ENCODE measurements at regions not wholly inside any gene's neighbourhood (a gene's known extent, or its start where the extent isn't known, plus 50 kb on each side); places are given as distances from the start of the nearest gene placed in this dataset.

DNA sequence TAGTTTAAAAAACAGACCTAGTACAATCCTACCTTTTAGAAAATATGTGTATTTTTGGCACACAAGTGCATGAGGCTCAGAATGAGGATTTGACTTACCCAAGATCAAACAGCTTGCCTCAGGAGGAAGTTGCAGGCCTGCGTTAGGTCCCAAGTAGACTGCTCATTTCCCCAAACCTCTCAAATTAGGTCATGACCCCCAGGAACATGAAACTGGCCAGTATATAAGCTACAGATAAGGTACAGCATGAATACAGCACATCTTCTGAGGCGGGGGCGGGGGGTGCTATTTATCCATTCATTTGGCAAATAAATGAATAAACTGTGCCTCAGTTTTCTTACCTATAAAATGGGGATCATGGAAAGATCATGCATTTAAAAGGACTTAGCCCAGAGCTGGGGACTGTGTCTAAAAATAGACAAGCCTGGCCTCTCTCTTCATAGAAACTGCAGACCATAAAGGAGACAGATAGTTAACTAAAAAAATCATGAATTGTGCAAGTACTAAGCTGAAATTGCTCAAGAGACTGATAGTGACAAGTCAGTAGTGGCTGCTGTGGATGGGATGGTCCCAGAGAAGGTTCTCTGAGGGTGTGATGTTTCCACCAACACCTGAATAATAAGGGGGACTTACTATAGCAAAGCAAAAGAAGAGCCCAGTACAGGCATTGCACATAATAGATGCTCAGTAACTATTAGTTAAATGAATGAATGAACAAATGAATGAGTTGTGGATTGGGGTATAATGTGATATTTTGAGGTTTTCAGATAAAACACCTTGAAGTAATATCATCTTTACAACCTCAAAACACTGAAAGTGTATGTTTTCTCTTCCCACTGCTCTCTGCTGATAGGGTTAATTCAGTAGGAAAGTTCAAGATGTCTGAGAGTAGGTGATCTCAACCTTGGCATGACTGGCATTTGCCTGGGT, 258.5 kb upstream of the PROK2 start:
- Histone ChIP-seq H3K9me2 (ENCODE audit: insufficient read depth) (no peaks in the 10 kb centered on the region), H4K20me1 (replicated peaks; ENCODE audit: insufficient read depth) (no peaks in the 10 kb centered on the region), H3K4me3 (no peak overlapping the region), H3K4me2 (no peak overlapping the region), H2AFZ (no peak overlapping the region), H3K79me2 (replicated peaks; ENCODE audit: insufficient read depth) (no peaks in the 10 kb centered on the region), H3K27ac (ENCODE audit: low read depth) (no peak overlapping the region), H3K36me3 (ENCODE audit: insufficient read depth) (no peaks in the 10 kb centered on the region), H3K27me3 (ENCODE audit: insufficient read depth) (no peaks in the 10 kb centered on the region), H3F3A (replicated peaks; ENCODE audit: low read depth) (no peaks in the 10 kb centered on the region), H3K4me1 (ENCODE audit: insufficient read depth) (no peaks in the 10 kb centered on the region)
- peaks cover 4% of the 10 kb centered on the region for H3K4me1 Mint-ChIP-seq
- H3K4me3 Mint-ChIP-seq: no peak overlapping the region
- ATAC-seq: no peak
- no peaks in the 10 kb centered on the region for H3K27me3 Mint-ChIP-seq (ENCODE audit: insufficient read depth, low read depth, poor library complexity)
- H3K27ac Mint-ChIP-seq: no peak overlapping the region
- H3K36me3 Mint-ChIP-seq (ENCODE audit: low read depth): no peaks in the 10 kb centered on the region
- DNase-seq (ENCODE audit: low spot score): no peak
- no peaks in the 10 kb centered on the region for H3K9me3 Mint-ChIP-seq
- TF ChIP-seq ZNF331 (CRISPR knock-in tag; IDR thresholded peaks at IDR 0.05; ENCODE audit: low read depth) (no peak), CTCF (conservative IDR thresholded peaks at IDR 0.05; ENCODE audit: low read depth in 2 of 2) (no peak), EZH2 (IDR thresholded peaks at IDR 0.05; ENCODE audit: low read depth, unreplicated experiment) (no peak), POLR2AphosphoS5 (IDR thresholded peaks at IDR 0.05; ENCODE audit: low read depth) (no peak), CREB1 (CRISPR knock-in tag; IDR thresholded peaks at IDR 0.05; ENCODE audit: low read depth) (no peak), NANOG (IDR thresholded peaks at IDR 0.05; ENCODE audit: borderline replicate concordance) (no peak), JUNB (IDR thresholded peaks at IDR 0.05; ENCODE audit: unreplicated experiment) (no peak), STAT1 (IDR thresholded peaks at IDR 0.05; ENCODE audit: unreplicated experiment) (no peak)
- TF ChIP-seq, protein P1, sequence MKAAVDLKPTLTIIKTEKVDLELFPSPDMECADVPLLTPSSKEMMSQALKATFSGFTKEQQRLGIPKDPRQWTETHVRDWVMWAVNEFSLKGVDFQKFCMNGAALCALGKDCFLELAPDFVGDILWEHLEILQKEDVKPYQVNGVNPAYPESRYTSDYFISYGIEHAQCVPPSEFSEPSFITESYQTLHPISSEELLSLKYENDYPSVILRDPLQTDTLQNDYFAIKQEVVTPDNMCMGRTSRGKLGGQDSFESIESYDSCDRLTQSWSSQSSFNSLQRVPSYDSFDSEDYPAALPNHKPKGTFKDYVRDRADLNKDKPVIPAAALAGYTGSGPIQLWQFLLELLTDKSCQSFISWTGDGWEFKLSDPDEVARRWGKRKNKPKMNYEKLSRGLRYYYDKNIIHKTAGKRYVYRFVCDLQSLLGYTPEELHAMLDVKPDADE (IDR thresholded peaks at IDR 0.05): no peak
- TF ChIP-seq, protein P2, sequence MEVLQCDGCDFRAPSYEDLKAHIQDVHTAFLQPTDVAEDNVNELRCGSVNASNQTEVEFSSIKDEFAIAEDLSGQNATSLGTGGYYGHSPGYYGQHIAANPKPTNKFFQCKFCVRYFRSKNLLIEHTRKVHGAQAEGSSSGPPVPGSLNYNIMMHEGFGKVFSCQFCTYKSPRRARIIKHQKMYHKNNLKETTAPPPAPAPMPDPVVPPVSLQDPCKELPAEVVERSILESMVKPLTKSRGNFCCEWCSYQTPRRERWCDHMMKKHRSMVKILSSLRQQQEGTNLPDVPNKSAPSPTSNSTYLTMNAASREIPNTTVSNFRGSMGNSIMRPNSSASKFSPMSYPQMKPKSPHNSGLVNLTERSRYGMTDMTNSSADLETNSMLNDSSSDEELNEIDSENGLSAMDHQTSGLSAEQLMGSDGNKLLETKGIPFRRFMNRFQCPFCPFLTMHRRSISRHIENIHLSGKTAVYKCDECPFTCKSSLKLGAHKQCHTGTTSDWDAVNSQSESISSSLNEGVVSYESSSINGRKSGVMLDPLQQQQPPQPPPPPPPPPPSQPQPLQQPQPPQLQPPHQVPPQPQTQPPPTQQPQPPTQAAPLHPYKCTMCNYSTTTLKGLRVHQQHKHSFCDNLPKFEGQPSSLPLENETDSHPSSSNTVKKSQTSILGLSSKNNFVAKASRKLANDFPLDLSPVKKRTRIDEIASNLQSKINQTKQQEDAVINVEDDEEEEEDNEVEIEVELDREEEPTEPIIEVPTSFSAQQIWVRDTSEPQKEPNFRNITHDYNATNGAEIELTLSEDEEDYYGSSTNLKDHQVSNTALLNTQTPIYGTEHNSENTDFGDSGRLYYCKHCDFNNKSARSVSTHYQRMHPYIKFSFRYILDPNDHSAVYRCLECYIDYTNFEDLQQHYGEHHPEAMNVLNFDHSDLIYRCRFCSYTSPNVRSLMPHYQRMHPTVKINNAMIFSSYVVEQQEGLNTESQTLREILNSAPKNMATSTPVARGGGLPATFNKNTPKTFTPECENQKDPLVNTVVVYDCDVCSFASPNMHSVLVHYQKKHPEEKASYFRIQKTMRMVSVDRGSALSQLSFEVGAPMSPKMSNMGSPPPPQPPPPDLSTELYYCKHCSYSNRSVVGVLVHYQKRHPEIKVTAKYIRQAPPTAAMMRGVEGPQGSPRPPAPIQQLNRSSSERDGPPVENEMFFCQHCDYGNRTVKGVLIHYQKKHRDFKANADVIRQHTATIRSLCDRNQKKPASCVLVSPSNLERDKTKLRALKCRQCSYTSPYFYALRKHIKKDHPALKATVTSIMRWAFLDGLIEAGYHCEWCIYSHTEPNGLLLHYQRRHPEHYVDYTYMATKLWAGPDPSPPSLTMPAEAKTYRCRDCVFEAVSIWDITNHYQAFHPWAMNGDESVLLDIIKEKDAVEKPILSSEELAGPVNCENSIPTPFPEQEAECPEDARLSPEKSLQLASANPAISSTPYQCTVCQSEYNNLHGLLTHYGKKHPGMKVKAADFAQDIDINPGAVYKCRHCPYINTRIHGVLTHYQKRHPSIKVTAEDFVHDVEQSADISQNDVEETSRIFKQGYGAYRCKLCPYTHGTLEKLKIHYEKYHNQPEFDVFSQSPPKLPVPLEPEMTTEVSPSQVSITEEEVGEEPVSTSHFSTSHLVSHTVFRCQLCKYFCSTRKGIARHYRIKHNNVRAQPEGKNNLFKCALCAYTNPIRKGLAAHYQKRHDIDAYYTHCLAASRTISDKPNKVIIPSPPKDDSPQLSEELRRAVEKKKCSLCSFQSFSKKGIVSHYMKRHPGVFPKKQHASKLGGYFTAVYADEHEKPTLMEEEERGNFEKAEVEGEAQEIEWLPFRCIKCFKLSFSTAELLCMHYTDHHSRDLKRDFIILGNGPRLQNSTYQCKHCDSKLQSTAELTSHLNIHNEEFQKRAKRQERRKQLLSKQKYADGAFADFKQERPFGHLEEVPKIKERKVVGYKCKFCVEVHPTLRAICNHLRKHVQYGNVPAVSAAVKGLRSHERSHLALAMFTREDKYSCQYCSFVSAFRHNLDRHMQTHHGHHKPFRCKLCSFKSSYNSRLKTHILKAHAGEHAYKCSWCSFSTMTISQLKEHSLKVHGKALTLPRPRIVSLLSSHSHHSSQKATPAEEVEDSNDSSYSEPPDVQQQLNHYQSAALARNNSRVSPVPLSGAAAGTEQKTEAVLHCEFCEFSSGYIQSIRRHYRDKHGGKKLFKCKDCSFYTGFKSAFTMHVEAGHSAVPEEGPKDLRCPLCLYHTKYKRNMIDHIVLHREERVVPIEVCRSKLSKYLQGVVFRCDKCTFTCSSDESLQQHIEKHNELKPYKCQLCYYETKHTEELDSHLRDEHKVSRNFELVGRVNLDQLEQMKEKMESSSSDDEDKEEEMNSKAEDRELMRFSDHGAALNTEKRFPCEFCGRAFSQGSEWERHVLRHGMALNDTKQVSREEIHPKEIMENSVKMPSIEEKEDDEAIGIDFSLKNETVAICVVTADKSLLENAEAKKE (CRISPR knock-in tag; IDR thresholded peaks at IDR 0.05): no peak
